Activated T-helper 1 cell treated with anti-CD3 and anti-CD28 coated beads, Interleukin-12 subunit alpha, Interleukin-12 subunit beta, Interleukin-2, Interleukin-4 antibody, amounts not matched to agents 30 ng/mL and 10 ng/mL and 1 ng/mL, durations not matched to agents 14 hours and 24 hours and 36 hours (primary cell): ENCODE measurements at regions not wholly inside any gene's neighbourhood (a gene's known extent, or its start where the extent isn't known, plus 50 kb on each side); places are given as distances from the start of the nearest gene placed in this dataset.
"Not testable (repeated sequence)": the region's sequence is repeated elsewhere in the genome, so short reads cannot be mapped to it uniquely, and the experiment has no call there.

Experiments used
- DNase-seq: peaks from one replicate; pipeline ENCODE4 v3.0.0; 2021; ENCODE audit warnings: low spot score
- H3K27ac Mint-ChIP-seq: one replicate; pipeline ENCODE4 v1.8.0; 2021; ENCODE audit warnings: mild to moderate bottlenecking, mixed read lengths
- H3K27me3 Mint-ChIP-seq: one replicate; pipeline ENCODE4 v1.8.0; 2022; ENCODE audit warnings: mild to moderate bottlenecking, moderate library complexity, mixed read lengths; ENCODE audit not compliant: insufficient read depth
- H3K36me3 Mint-ChIP-seq: one replicate; pipeline ENCODE4 v1.8.0; 2021; ENCODE audit warnings: low read depth, mixed read lengths
- H3K4me1 Mint-ChIP-seq: one replicate; pipeline ENCODE4 v1.8.0; 2021; ENCODE audit warnings: low read depth, mixed read lengths
- H3K4me3 Mint-ChIP-seq: one replicate; pipeline ENCODE4 v1.8.0; 2021; ENCODE audit warnings: mild to moderate bottlenecking, moderate library complexity, mixed read lengths
- H3K9me3 Mint-ChIP-seq: one replicate; pipeline ENCODE4 v1.8.0; 2021; ENCODE audit warnings: mixed read lengths
- intact Hi-C: fragments of 100-400 bp; cut with micrococcal nuclease; formaldehyde crosslinking; loops from one replicate; pipeline ENCODE4 v1.15.1; 2024

GRCh38 chr17:62233822-62234481 lies 146.4 kb upstream of the EFCAB3 start:
- H3K9me3 Mint-ChIP-seq, H3K27ac Mint-ChIP-seq, intact Hi-C loops, DNase-seq, H3K4me3 Mint-ChIP-seq, H3K27me3 Mint-ChIP-seq, H3K36me3 Mint-ChIP-seq, H3K4me1 Mint-ChIP-seq: not testable (repeated sequence)

DNA sequence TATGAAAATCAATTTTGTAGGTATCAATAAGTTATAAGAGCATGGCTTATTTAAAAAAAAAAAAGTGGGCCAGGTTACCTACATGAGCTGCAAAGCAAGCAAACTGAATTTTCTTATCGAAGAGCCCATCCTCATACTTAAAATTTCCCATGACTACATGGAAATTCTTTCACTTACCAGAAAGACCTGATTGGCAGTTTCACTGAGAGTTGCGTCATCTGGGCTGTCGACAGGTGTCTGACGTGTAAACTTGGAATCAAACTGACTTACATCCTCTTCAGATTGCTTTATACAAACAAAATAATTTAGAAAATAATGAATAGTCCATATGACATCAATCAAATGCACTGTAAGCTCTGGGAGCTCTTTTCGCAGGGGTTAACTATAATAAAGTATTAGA lies 149.1 kb upstream of the EFCAB3 start:
- DNase-seq, H3K9me3 Mint-ChIP-seq, H3K4me1 Mint-ChIP-seq, intact Hi-C loops, H3K36me3 Mint-ChIP-seq, H3K27me3 Mint-ChIP-seq, H3K4me3 Mint-ChIP-seq, H3K27ac Mint-ChIP-seq: not testable (repeated sequence)

DNA sequence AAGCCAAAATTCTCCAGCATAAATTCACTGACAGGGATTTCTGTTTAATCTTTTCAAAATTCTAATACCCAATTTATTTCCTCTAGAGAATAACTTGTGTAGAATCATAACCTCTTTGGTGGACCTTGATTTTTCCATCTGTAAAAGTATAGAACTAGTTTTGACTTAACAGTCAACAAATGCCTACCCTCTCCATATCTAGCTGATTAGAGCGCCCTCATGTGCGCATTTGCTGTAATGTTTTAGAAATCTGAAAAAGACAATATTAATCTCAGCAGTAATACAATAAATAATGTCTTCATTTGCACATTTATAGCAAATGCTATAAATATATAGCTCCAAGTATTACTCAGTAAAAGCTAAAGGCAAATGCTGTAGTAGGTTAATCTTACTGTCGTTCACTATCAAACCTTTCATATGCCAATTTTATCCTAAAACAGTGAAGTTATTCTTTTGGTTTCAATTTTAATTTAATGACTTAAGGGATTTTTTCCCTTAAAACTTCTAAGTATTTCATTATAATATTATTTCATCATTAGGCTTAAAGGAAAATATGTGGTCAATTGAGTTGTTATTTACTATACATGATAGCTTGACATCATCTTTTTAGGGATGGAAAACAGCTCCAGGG lies 153.6 kb upstream of the EFCAB3 start:
- H3K4me3 Mint-ChIP-seq, H3K36me3 Mint-ChIP-seq, DNase-seq, H3K27me3 Mint-ChIP-seq, H3K27ac Mint-ChIP-seq, H3K4me1 Mint-ChIP-seq, H3K9me3 Mint-ChIP-seq, intact Hi-C loops: not testable (repeated sequence)

DNA sequence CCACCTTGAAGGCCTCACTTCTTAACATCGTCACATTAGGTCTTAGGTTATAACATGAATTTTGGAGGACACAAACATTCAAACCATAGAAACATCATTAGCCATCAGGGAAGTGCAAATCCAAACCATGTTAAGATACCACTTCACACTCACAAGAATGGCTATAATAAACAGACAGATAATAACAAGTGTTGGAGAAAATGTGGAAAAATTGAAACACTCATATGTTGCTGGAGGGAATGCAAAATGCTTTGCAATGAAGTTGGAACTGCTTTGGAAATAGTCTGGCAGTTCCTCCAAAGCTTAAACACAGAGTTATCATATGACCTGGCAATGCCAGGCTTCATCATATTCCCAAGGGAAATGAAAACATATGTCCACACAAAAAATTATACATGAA lies 156.8 kb upstream of the EFCAB3 start:
- intact Hi-C loops, DNase-seq, H3K36me3 Mint-ChIP-seq, H3K4me3 Mint-ChIP-seq, H3K9me3 Mint-ChIP-seq, H3K4me1 Mint-ChIP-seq, H3K27ac Mint-ChIP-seq, H3K27me3 Mint-ChIP-seq: not testable (repeated sequence)

GRCh38 chr17:62219221-62219899 lies 154.3 kb upstream of the MED13 start:
- no peaks in the 10 kb centered on the region for H3K4me1 Mint-ChIP-seq
- no peak overlapping the region for H3K4me3 Mint-ChIP-seq
- intact Hi-C loops, result no loop called here
- no peak overlapping the region for H3K27ac Mint-ChIP-seq
- no peaks in the 10 kb centered on the region for H3K36me3 Mint-ChIP-seq
- peaks cover 2% of the 10 kb centered on the region for H3K27me3 Mint-ChIP-seq
- H3K9me3 Mint-ChIP-seq, result no peaks in the 10 kb centered on the region
- no peak for DNase-seq

DNA sequence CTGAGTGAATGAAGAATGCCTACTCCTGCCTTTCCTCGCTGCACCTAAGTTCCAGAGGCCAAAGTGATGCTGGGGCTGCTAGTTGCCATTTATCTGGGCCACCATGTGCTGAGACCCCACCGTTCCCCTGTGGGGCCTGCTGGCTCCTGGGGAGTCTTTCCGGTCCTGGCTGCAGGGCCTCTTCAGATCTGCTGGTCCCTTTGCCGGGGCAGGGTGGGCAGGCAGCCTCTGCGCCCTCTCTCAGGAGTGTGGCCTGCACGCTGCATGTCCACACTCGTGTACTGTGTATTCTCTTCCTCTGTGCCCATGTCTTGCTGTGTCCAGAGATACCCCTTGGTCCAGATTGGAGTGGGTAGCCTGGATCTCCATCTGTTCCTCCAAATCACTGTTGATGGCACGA lies 151.8 kb upstream of the MED13 start:
- H3K9me3 Mint-ChIP-seq, result no peaks in the 10 kb centered on the region
- no peak for DNase-seq
- H3K27me3 Mint-ChIP-seq, result peaks cover 2% of the 10 kb centered on the region
- intact Hi-C loops, result no loop called here
- no peaks in the 10 kb centered on the region for H3K36me3 Mint-ChIP-seq
- H3K27ac Mint-ChIP-seq, result no peak overlapping the region
- no peak overlapping the region for H3K4me3 Mint-ChIP-seq
- no peaks in the 10 kb centered on the region for H3K4me1 Mint-ChIP-seq

- intact Hi-C loops, H3K36me3 Mint-ChIP-seq, H3K4me1 Mint-ChIP-seq, H3K27ac Mint-ChIP-seq, H3K4me3 Mint-ChIP-seq, DNase-seq, H3K27me3 Mint-ChIP-seq, H3K9me3 Mint-ChIP-seq: not testable (repeated sequence)
Measured at GRCh38 chr17:62215891-62216290, 150.8 kb upstream of the MED13 start.

DNA sequence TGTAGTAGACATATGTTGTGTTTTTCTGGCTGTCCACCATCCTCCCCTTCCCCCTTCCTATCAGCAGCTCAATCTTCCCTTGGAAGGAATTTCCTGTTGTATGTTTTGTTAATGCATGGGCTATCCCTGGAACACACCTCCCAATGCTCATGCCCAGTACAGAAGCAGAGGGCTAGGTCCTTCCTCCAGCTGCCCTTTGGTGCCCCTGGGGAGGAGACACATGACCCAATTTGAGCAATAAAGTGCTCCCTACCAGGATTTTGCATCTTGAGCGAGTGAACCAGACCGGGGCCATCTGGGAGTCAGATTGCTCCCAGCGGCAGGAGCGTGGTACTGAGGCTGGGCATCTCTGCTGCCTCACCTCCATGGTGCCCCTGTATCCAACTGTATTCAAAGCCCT lies 141.5 kb upstream of the MED13 start:
- H3K36me3 Mint-ChIP-seq, result no peaks in the 10 kb centered on the region

DNA sequence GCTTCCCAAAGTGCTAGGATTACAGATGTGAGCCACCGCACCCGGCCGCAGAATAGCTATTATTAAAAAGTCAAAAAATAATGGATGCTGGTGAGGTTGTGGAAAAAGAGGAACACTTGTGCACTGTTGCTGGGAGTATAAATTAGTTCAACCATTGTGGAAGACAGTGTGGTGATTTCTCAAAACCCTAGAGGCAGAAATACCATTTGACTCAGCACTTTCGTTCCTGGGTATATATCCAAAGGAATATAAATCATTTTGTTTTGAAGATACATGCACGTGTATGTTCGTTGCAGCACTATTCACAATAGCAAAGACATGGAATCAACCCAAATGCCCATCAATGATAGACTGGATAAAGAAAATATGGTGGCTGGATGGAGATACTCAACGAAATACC lies 132.1 kb upstream of the MED13 start:
- intact Hi-C loops, H3K4me3 Mint-ChIP-seq, H3K4me1 Mint-ChIP-seq: not testable (repeated sequence)

More for the DNA sequence above, 141.5 kb upstream of the MED13 start:
- Mint-ChIP-seq H3K4me1 (no peaks in the 10 kb centered on the region), H3K27me3 (peaks cover 7% of the 10 kb centered on the region), H3K9me3 (no peaks in the 10 kb centered on the region), H3K4me3 (no peak overlapping the region), H3K27ac (no peak overlapping the region)
- no peak for DNase-seq
- intact Hi-C loops, result no loop called here

DNA sequence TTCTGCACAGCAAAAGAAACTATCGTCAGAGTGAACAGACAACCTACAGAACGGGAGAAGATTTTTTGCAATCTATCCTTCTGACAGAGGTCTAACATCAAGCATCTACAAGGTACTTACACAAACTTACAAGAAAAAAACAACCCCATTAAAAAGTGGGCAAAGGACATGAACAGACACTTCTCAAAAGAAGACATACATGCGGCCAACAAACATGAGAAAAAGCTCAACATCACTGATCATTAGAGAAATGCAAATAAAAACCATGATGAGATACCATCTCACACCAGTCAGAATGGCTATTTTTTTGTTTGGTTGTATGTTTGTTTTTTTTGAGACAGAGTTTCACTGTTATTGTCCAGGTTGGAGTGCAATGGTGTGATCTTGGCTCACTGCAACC lies 131.5 kb upstream of the MED13 start:
- intact Hi-C loops, H3K4me1 Mint-ChIP-seq, DNase-seq: not testable (repeated sequence)

More for the DNA sequence above, 132.1 kb upstream of the MED13 start:
- not testable (repeated sequence) for DNase-seq, H3K27ac Mint-ChIP-seq, H3K36me3 Mint-ChIP-seq, H3K9me3 Mint-ChIP-seq, H3K27me3 Mint-ChIP-seq

GRCh38 chr17:62194401-62194800 lies 129.3 kb upstream of the MED13 start:
- H3K36me3 Mint-ChIP-seq, result no peaks in the 10 kb centered on the region

More for the DNA sequence above, 131.5 kb upstream of the MED13 start:
- H3K27ac Mint-ChIP-seq, H3K36me3 Mint-ChIP-seq, H3K27me3 Mint-ChIP-seq, H3K4me3 Mint-ChIP-seq, H3K9me3 Mint-ChIP-seq: not testable (repeated sequence)

GRCh38 chr17:62193249-62193648 lies 128.2 kb upstream of the MED13 start:
- no peaks in the 10 kb centered on the region for H3K36me3 Mint-ChIP-seq
- H3K27ac Mint-ChIP-seq, result no peak overlapping the region
- no peaks in the 10 kb centered on the region for H3K9me3 Mint-ChIP-seq
- intact Hi-C loops, result no loop called here
- H3K4me3 Mint-ChIP-seq, result no peak overlapping the region
- DNase-seq, result no peak
- H3K4me1 Mint-ChIP-seq, result no peaks in the 10 kb centered on the region
- peaks cover 2% of the 10 kb centered on the region for H3K27me3 Mint-ChIP-seq

More at GRCh38 chr17:62194401-62194800, 129.3 kb upstream of the MED13 start:
- no peaks in the 10 kb centered on the region for H3K9me3 Mint-ChIP-seq
- H3K27ac Mint-ChIP-seq, result no peak overlapping the region
- peaks cover 2% of the 10 kb centered on the region for H3K27me3 Mint-ChIP-seq
- DNase-seq, result no peak
- intact Hi-C loops, result no loop called here
- H3K4me3 Mint-ChIP-seq, result no peak overlapping the region
- H3K4me1 Mint-ChIP-seq, result no peaks in the 10 kb centered on the region
